Activated T-cell treated with anti-CD3 and anti-CD28 coated beads, Interleukin-2, amount 50 U/mL, for 4 hours (primary cell): ENCODE measurements at regions not wholly inside any gene's neighbourhood (a gene's known extent, or its start where the extent isn't known, plus 50 kb on each side); places are given as distances from the start of the nearest gene placed in this dataset.

Experiments
- ATAC-seq, 2 donors: fragments of 200-7000 bp; cut with Tn5 transposase; one replicate each; pipeline ENCODE4 v1.10.0; 2021
- DNase-seq: peaks from one replicate; pipeline ENCODE4 v3.0.0-alpha.2; 2020
- H3K27me3 Mint-ChIP-seq: one replicate; pipeline ENCODE4 v1.8.0; 2021; ENCODE audit warnings: low read depth, mixed read lengths
- H3K36me3 Mint-ChIP-seq: one replicate; pipeline ENCODE4 v1.8.0; 2022; ENCODE audit warnings: mixed read lengths; ENCODE audit not compliant: insufficient read depth
- H3K4me1 Mint-ChIP-seq: one replicate; pipeline ENCODE4 v1.8.0; 2021; ENCODE audit warnings: low read depth, mixed read lengths
- H3K4me3 Mint-ChIP-seq: one replicate; pipeline ENCODE4 v1.8.0; 2021; ENCODE audit warnings: mild to moderate bottlenecking, moderate library complexity, mixed read lengths
- H3K9me3 Mint-ChIP-seq: one replicate; pipeline ENCODE4 v1.8.0; 2021; ENCODE audit warnings: mixed read lengths

GRCh38 chr9:81532251-81532650 is 157.1 kb downstream of the TLE1 start:
- no peaks in the 10 kb centered on the region for H3K27me3 Mint-ChIP-seq
- H3K4me1 Mint-ChIP-seq = no peaks in the 10 kb centered on the region
- DNase-seq = no peak
- H3K9me3 Mint-ChIP-seq = no peaks in the 10 kb centered on the region
- no peak overlapping the region for H3K4me3 Mint-ChIP-seq
- ATAC-seq = no peak
- H3K36me3 Mint-ChIP-seq = no peaks in the 10 kb centered on the region

DNA sequence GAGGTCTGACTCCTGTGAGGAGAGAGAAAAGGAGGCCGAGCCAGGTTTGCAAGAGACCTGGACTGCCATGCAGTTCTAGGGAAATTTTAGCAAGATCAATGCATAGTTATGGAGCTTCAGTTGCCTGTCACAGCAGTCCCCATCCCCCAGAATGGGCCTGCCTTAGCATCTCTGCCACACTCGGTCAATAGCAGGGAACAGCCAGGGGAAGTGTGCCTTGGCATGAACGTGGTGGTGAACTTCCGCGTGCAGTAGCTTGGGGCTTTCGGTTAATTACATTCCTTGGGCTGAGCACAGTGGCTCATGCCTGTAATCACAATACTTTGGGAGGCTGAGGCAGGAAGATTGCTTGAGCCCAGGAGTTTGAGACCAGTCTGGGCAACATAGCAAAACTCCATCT is 157.8 kb downstream of the TLE1 start:
- peaks cover 3% of the 10 kb centered on the region for H3K9me3 Mint-ChIP-seq
- no peak for ATAC-seq
- H3K27me3 Mint-ChIP-seq = no peaks in the 10 kb centered on the region
- H3K4me1 Mint-ChIP-seq = no peaks in the 10 kb centered on the region
- H3K4me3 Mint-ChIP-seq = no peak overlapping the region
- DNase-seq = no peak
- H3K36me3 Mint-ChIP-seq = no peaks in the 10 kb centered on the region

GRCh38 chr9:81530846-81531245 is 158.5 kb downstream of the TLE1 start:
- Mint-ChIP-seq H3K36me3 (no peaks in the 10 kb centered on the region), H3K4me3 (no peak overlapping the region), H3K27me3 (no peaks in the 10 kb centered on the region), H3K9me3 (peaks cover 9% of the 10 kb centered on the region), H3K4me1 (no peaks in the 10 kb centered on the region)
- ATAC-seq = no peak
- no peak for DNase-seq

DNA sequence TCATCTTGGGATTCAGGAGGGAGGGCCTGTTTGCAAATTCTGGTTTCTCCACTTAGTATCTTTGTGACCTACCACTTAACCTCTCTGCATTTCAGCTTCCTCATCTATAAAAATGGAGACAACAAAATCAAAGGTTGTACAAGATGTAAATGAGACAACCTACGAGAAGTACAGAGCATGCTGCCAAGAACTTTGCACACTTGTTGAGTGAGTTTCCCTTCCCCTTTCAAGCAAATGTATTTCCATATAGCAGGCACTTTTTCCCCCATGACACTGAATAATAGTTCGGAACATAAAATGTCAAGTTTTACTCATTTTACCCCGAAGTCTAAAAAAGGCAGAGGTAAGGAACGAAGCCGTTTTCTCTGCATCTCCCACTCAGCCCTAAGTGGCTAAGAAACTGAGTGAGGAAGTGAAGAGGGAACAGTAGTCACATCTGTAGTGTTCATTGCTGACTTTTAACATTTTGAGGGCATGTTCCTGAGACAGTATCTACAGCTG is 159.0 kb downstream of the TLE1 start:
- no peak overlapping the region for H3K4me3 Mint-ChIP-seq
- peaks cover 10% of the 10 kb centered on the region for H3K9me3 Mint-ChIP-seq
- ATAC-seq = no peak
- DNase-seq = no peak
- no peaks in the 10 kb centered on the region for H3K36me3 Mint-ChIP-seq
- no peaks in the 10 kb centered on the region for H3K4me1 Mint-ChIP-seq
- H3K27me3 Mint-ChIP-seq = no peaks in the 10 kb centered on the region

- ATAC-seq = no peak
- Mint-ChIP-seq H3K4me3 (no peak overlapping the region), H3K36me3 (no peaks in the 10 kb centered on the region), H3K9me3 (peaks cover 10% of the 10 kb centered on the region), H3K27me3 (no peaks in the 10 kb centered on the region), H3K4me1 (no peaks in the 10 kb centered on the region)
- no peak for DNase-seq
These were observed 159.7 kb downstream of the TLE1 start for GRCh38 chr9:81529556-81530193.

GRCh38 chr9:81526587-81526986 is 162.8 kb downstream of the TLE1 start:
- Mint-ChIP-seq H3K4me3 (no peak overlapping the region), H3K4me1 (no peaks in the 10 kb centered on the region), H3K9me3 (peaks cover 10% of the 10 kb centered on the region), H3K27me3 (no peaks in the 10 kb centered on the region), H3K36me3 (no peaks in the 10 kb centered on the region)
- ATAC-seq (no peak), DNase-seq (no peak)

- ATAC-seq = no peak
- H3K4me1 Mint-ChIP-seq = no peaks in the 10 kb centered on the region
- no peaks in the 10 kb centered on the region for H3K36me3 Mint-ChIP-seq
- no peaks in the 10 kb centered on the region for H3K27me3 Mint-ChIP-seq
- H3K4me3 Mint-ChIP-seq = no peak overlapping the region
- no peak for DNase-seq
- H3K9me3 Mint-ChIP-seq = peaks cover 10% of the 10 kb centered on the region
These were observed 166.4 kb downstream of the TLE1 start for GRCh38 chr9:81522716-81523551.

DNA sequence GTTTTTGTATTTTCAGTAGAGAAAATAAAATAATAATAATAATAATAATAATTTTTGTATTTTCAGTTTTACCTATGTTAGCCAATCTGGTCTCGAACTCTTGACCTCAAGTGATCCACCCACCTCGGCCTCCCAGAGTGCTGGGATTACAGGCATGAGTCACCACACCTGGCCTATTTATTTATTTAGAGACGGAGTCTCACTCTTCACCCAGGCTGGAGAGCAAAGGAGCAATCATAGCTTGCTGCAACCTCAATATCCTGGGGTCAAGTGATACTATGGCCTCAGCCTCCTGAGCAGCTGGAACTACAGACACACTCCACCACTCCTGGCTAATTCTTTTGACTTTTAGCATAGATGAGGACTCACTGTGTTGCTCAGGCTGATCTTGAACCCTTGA is 167.5 kb downstream of the TLE1 start:
- no peaks in the 10 kb centered on the region for H3K27me3 Mint-ChIP-seq
- H3K4me1 Mint-ChIP-seq = no peaks in the 10 kb centered on the region
- H3K4me3 Mint-ChIP-seq = no peak overlapping the region
- H3K36me3 Mint-ChIP-seq = no peaks in the 10 kb centered on the region
- peaks cover 11% of the 10 kb centered on the region for H3K9me3 Mint-ChIP-seq
- ATAC-seq (no peak), DNase-seq (no peak)

DNA sequence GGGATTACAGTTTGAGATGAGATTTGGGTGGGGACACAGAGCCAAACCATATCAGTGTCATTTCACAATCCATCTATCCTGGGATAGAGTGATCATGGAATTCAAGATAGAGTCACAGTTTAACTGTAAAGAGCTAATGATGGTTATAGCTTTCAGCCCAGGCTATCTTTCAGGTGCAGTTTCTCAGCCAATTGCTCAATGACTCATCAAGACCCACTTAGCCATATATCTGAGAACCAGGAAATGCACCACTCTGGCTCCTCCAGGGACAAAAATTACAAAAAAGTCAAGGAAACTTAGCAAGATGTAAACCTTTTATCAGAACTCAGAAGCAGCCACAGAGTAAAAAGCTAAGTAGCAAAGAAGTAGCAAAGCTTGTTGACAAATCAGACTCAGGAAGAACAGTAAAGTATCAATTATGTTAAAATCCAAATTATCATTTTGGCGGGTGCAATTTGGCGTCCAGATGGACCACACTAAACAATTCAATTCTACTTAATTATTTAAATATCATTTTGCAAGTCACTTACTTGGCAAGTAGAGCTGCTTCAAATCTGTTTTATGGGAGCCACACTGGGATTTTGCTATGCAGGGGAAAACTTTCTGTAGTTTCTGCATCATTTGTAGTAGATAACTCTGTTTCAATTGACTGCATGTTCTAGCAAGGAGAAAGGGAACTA is 169.4 kb downstream of the TLE1 start:
- ATAC-seq (no peak), DNase-seq (no peak)
- no peak overlapping the region for H3K4me3 Mint-ChIP-seq
- no peaks in the 10 kb centered on the region for H3K36me3 Mint-ChIP-seq
- H3K4me1 Mint-ChIP-seq = no peaks in the 10 kb centered on the region
- H3K9me3 Mint-ChIP-seq = peaks cover 9% of the 10 kb centered on the region
- no peaks in the 10 kb centered on the region for H3K27me3 Mint-ChIP-seq

DNA sequence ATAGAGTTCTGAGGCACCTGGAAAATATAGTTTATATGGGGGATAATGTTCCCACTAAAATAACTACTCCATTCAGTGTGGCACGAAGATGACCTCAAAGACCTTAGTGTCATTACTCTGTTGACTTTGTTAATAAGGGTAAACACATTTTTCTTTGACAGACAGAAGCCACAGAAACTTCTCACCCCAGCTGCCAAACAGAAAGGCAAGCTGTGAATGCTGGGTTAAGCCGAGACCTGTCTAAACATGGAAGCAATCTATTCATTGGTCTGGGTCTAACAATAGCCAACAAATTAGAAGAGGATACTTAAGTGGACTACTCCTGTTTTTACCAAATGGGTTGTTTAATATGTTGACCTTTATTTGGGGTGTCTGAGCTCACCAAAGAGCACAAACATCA is 171.4 kb downstream of the TLE1 start:
- Mint-ChIP-seq H3K36me3 (no peaks in the 10 kb centered on the region), H3K9me3 (peaks cover 9% of the 10 kb centered on the region), H3K4me3 (no peak overlapping the region), H3K4me1 (no peaks in the 10 kb centered on the region), H3K27me3 (no peaks in the 10 kb centered on the region)
- DNase-seq (no peak), ATAC-seq (no peak)

- Mint-ChIP-seq H3K27me3 (no peaks in the 10 kb centered on the region), H3K9me3 (peaks cover 16% of the 10 kb centered on the region), H3K4me3 (no peak overlapping the region), H3K4me1 (no peaks in the 10 kb centered on the region), H3K36me3 (no peaks in the 10 kb centered on the region)
- no peak for ATAC-seq
- no peak for DNase-seq
These were observed 176.3 kb downstream of the TLE1 start for GRCh38 chr9:81513059-81513458.

GRCh38 chr9:81512641-81513040 is 176.7 kb downstream of the TLE1 start:
- Mint-ChIP-seq H3K4me1 (no peaks in the 10 kb centered on the region), H3K4me3 (no peak overlapping the region), H3K36me3 (no peaks in the 10 kb centered on the region), H3K9me3 (peaks cover 16% of the 10 kb centered on the region), H3K27me3 (no peaks in the 10 kb centered on the region)
- DNase-seq (no peak), ATAC-seq (no peak)

GRCh38 chr9:81508476-81508875 is 180.9 kb downstream of the TLE1 start:
- ATAC-seq = no peak
- H3K27me3 Mint-ChIP-seq = no peaks in the 10 kb centered on the region
- H3K36me3 Mint-ChIP-seq = no peaks in the 10 kb centered on the region
- no peak for DNase-seq
- H3K4me1 Mint-ChIP-seq = no peaks in the 10 kb centered on the region
- H3K9me3 Mint-ChIP-seq = peaks cover 8% of the 10 kb centered on the region
- no peak overlapping the region for H3K4me3 Mint-ChIP-seq

DNA sequence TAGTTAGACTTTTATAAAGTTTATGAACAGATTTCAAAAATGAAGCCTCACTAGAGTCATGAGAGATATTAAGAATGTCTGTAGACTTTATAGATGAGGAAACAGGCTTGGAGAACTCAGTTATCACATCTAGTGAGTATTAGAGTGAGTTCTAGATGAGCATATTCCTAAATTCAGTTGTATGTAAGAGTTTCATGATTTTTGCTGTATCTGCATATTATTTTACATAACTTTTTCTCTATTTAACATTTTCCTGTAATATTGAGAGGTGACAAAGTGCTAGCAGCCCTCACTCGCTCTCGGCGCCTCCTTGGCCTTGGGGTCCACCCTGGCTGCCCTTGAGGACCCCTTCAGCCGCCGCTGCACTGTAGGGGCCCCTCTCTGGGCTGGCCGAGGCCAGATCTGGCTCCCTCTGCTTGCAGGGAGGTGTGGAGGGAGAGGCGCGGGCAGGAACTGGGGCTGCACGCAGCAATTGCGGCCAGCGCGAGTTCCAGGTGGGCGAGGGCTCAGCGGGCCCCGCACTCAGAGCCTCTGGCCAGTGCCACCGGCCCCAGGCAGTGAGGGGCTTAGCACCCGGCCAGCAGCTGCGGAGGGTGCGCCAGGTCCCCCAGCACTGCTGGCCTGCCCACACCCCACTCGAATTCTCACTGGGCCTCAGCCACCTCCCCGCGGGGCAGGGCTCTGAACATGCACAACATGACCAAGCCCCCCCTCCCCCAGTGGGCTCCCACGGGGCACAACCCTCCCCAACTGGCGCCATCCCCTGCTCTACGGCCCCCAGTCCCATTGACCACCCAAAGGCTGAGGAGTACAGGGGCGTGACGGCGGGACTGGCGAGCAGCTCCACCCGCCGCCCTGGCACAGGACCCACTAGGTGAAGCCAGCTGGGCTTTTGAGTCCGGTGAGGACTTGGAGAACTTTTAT is 182.1 kb downstream of the TLE1 start:
- Mint-ChIP-seq H3K4me3 (no peak overlapping the region), H3K36me3 (no peaks in the 10 kb centered on the region), H3K27me3 (no peaks in the 10 kb centered on the region), H3K4me1 (no peaks in the 10 kb centered on the region), H3K9me3 (peaks cover 8% of the 10 kb centered on the region)
- no peak for ATAC-seq
- no peak for DNase-seq
